ENCODE measurements at regions not wholly inside any gene's neighbourhood (a gene's known extent, or its start where the extent isn't known, plus 50 kb on each side); places are given as distances from the start of the nearest gene placed in this dataset.

DNA sequence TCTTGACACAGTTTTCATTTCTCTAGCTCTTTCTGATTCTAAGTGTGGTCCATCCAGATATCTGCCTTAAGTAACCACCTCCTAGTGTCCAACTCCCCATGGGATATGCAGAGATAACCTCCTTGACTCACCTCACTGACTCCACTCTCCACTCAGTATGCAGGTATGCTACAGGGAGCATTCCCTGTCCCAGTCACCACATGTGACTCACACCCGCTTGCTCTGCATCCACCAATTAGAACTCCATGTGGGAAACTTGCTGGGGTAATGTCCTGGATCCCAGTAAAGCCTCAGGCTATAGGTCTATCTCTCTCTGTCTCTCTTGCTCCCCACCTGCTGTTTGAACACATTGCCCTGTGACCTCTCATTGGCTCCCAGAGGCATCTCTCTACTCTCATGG lies 563.9 kb downstream of the HTR1A start:
- TF ChIP-seq, protein P1, sequence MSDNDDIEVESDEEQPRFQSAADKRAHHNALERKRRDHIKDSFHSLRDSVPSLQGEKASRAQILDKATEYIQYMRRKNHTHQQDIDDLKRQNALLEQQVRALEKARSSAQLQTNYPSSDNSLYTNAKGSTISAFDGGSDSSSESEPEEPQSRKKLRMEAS (IDR thresholded peaks at IDR 0.05; ENCODE audit: low read depth, low read length), result no peak
- TF ChIP-seq, protein P2, sequence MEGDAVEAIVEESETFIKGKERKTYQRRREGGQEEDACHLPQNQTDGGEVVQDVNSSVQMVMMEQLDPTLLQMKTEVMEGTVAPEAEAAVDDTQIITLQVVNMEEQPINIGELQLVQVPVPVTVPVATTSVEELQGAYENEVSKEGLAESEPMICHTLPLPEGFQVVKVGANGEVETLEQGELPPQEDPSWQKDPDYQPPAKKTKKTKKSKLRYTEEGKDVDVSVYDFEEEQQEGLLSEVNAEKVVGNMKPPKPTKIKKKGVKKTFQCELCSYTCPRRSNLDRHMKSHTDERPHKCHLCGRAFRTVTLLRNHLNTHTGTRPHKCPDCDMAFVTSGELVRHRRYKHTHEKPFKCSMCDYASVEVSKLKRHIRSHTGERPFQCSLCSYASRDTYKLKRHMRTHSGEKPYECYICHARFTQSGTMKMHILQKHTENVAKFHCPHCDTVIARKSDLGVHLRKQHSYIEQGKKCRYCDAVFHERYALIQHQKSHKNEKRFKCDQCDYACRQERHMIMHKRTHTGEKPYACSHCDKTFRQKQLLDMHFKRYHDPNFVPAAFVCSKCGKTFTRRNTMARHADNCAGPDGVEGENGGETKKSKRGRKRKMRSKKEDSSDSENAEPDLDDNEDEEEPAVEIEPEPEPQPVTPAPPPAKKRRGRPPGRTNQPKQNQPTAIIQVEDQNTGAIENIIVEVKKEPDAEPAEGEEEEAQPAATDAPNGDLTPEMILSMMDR (IDR thresholded peaks at IDR 0.05; ENCODE audit: low read depth, low read length), result no peak
